CD4-positive, alpha-beta T cell treated with Interleukin-12 subunit alpha and Interleukin-12 subunit beta, for 1 hour (primary cell): ENCODE measurements at regions not wholly inside any gene's neighbourhood (a gene's known extent, or its start where the extent isn't known, plus 50 kb on each side); places are given as distances from the start of the nearest gene placed in this dataset.

ENCODE experiments used
- DNase-seq: peaks from one replicate; pipeline ENCODE4 v3.0.0-alpha.2; 2020

DNA sequence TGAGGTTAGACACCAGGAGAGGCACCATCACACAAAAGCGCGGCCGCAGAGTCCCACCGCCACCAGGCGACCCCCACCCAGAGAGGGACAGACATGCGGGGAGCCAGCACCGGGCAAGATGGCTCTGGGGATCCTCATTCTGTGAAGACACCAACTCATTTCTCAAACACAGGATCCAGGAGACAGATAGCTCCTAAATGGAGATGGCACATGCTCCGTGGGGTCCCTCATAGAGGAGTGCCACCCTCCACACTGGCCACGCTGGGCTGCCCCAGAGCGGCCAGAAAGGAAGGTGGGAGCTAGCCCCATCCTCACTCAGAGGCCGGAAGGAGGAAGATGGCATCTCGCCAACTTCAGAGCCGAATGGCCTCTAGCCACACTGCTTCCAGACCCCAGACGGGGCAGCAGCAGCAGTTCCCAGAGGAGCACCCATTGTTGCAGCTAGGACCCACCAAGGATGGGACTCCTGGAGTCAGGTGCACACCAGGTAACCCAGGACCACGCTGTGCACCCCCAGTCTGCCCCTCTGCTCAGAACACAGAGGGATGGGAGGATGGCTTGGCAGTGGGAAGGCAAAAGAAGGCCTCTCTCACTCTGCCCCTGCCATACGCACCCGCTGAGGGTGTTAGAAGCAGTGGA lies 78.6 kb downstream of the ZIC5 start:
- DNase-seq: no peak

DNA sequence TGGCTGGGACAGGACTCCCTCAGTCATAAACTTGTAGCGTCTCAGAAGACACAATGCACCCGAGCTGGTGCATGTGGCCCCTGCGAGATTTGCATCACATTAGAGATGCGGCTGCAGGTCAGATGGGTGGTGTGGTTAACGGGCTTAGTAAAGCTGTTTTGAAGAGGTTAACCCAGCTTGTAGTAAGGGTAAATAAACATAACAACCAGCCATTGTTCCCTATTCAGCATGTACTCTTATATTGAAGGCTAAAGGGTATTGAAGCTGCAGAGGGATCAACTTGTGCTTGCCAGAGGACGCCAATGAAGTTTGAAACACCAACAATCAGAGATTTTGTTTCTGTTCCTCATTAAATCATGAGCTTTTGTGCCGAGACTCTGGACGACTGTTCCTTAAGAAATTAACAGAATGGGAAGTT lies 79.4 kb downstream of the ZIC5 start:
- no peak for DNase-seq

DNA sequence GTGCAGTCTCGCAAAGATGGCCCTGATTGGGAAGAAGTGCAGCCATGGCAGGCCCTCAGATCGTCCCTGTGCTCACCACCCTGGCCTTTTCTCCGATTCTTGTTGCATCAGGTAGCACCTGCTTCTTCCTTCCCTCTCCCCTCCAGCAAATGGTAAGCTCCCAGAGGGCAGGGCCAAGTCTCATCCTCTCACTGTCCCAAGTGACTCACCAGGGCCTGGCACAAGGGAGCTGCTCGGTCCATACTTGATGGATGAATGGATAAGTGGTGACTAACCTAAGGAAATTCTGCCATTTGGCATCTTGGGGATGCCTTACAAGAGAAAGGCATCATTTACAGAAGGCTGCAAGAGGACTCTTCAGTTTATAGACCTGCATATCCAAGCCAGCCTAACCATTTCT lies 84.9 kb downstream of the ZIC5 start:
- DNase-seq: no peak

DNA sequence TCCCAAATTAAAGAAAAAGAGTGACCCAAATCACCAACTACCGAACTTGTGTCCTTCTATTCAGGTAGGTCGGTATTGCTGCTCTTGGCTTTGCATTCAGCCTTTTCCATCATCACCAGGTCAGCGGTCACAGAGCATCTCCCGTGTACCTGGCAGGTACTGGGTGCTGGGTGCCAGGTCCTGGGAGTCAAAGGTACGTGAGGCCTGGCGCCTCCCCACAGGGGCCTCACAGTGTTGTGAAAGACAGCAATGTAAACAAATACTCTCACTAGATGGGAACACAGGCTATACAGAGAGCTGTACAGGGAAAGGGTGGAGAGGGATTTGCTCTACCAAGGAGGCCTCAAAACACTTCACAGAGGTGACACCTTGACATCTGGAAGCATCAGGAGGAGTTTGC lies 86.7 kb downstream of the ZIC5 start:
- DNase-seq: no peak

DNA sequence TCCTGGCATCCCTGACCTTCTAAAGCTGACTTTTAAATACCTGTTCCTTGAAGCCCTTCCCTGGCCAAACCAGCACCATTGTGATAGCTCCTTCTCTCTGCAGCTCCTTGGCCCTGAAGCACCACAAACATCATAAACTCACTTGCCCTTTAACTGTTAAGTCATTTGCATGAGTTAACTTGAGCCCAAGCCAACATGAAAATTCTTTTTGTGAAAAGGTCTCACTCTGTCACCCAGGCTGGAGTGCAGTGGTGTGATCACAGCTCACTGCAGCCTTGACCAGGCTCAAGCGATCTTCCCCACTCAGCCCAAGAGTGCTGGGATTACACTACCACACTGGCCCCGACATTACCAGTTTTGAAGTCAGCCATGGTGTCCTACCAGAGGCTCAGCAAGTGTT lies 87.8 kb downstream of the ZIC5 start:
- DNase-seq: no peak

- DNase-seq: no peak
These were observed 92.5 kb downstream of the ZIC5 start for GRCh38 chr13:99878921-99879610.

DNA sequence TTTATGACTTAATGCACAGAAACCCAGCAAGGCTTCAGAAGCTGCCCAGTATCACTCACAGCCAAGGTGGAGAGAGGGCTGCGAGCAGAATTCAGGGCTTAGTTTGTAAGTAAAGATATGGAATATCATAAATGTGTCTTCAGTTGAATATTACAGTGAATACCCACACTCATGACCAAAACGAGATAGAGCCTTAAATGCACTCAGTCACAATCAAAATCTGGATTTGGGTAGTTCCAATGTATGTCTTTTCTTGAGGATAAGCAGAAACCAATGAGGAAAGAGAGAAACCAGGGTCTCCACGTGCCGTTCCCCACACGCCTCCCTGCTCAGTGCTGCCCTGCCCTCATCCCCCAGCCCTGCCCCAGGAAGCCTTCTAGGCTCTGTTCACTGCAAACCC lies 94.9 kb downstream of the ZIC5 start:
- DNase-seq: no peak

GRCh38 chr13:99875391-99875790 lies 96.2 kb downstream of the ZIC5 start:
- no peak for DNase-seq

DNA sequence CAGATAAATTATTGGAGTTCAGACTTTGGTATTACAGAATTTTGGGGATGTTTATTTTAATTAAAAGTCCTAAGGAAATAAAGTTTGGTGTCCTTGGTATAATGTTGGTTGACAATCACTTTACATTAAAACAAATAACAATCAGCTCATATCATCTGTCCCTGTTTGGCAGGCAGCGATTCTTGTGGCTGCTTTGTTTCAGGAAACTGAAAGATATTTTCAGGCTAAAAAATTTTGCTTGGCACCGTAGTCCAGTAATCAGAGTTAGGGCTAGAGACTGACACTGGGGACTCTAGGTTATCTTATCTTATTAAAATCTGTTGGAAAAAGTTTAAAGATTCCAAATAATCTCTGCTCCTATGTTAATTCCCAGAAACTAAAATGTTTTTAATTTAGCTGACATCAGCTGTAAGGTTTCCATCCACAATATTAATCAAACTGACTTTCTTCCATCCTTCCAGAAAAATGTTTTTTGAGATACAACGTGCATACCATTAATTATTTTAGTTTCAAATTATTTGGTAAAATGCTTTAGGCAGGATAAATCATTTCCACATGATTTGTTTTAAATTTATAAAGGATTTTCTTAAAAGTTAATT lies 97.6 kb downstream of the ZIC5 start:
- no peak for DNase-seq

DNA sequence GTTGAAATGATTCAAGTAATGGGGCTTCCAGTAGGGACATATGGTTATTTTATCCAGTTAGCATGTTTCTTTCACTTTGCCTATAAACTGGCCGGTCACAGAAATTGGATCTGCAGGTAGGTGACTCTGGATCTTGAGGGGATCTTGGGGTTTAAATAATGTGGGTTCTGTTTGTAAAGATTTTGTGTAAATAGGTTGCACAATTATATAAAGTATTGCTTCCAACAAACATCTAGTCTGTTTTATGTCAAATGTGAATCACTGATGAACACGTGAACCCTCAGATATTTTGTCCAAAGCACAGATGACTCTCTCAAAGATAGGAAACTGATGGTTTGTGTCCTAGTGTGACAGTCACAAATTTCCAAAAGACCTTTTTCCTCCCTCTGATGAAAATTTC lies 98.4 kb downstream of the ZIC5 start:
- DNase-seq: no peak

DNA sequence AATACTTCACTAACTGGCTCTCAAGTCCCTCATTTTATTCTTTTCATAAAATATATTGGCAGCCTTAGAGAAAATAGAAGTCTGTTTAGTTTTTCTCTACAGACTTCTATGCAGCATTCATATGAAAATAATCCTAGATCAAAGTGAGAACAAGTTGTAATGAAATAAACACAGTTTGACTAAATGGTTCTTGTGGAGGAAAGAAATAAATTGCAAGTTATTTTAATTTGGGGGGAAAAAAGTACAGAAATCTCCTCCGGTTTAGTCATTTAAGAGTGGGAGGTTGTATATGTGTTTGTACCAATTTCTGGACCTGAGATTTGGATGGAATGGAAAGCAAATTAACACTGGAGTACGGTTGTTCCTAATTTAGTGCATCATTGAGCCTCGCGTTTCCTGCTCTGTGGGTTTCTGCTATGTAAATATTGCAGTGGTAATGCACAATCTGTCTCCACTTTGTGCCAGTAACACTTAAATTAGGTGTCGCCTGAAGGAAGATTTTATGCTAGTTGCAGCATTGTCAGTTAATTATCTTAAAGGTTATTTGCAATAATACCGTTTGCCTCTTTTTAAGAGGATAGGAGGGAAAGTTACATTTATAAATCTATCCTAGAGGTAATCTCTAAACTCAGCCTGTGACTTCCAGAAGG lies 100.2 kb downstream of the ZIC5 start:
- DNase-seq: no peak

DNA sequence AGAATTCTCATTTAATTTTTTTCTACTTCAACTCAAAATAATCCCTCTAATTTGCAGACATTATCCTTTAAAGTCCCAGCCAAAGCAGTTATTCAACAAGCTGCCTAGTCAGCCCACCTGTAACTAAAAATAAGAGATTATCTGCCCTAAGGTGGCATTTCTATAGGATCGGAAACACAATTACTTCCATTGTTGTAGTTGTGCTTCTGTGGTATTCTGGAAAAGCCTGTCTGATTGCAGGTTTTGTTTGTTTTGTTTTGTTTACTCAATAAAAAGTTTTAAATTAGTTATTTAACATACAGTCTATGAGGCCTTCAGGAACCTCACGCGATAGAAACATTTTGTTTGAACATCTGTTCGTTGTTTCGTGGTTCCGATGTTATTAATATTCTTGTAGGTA lies 101.0 kb downstream of the ZIC5 start:
- DNase-seq: no peak

- DNase-seq: no peak
These were observed 101.7 kb downstream of the ZIC5 start for GRCh38 chr13:99869830-99870229.

GRCh38 chr13:99868767-99869166 lies 102.8 kb downstream of the ZIC5 start:
- DNase-seq: no peak

- DNase-seq: no peak
These were observed 103.9 kb downstream of the ZIC5 start for GRCh38 chr13:99867535-99868257.

- no peak for DNase-seq
These were observed 104.8 kb downstream of the ZIC5 start for GRCh38 chr13:99866781-99867180.

DNA sequence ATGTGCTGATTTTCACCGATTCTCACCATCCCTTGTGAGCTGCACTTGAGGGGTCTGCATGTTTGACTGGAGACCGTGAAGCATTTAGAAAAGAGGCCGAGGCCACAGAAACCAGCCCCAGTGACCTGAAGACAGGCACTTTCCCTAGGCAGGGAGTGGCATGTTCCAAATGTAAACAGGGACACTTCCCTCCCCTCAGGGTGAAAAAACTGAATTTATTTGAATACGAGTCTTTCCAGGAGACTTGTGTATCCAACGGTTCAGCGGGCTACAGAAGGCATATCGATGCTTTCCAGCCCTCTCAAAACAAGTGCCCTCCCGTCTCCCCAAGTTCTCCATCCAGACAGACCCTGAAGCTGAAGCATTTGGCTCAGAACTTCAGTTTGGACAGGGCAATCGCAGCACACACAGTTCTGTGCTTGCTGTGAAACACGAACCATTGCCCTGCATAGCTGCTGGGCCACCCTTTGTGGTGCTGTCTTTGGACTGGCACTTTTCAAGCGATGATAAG lies 106.1 kb downstream of the ZIC5 start:
- DNase-seq: no peak

DNA sequence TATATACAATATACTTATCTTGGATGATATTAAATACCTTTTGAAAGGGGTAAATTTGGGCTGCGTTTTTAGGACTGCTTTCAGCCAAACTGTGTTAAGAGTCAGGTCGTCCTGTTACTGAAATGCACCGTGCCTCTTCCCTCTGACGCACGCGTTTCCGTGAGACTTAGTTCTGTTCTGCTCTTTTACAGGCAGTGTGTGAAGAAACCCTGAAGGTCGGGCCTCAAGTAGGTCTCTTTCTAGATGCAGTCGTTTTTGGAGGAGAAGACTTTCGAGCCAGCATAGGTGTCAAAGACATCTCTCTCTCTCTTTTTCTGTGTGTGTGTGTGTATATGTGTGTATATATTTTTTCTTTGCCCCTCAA lies 107.0 kb downstream of the ZIC5 start:
- no peak for DNase-seq

DNA sequence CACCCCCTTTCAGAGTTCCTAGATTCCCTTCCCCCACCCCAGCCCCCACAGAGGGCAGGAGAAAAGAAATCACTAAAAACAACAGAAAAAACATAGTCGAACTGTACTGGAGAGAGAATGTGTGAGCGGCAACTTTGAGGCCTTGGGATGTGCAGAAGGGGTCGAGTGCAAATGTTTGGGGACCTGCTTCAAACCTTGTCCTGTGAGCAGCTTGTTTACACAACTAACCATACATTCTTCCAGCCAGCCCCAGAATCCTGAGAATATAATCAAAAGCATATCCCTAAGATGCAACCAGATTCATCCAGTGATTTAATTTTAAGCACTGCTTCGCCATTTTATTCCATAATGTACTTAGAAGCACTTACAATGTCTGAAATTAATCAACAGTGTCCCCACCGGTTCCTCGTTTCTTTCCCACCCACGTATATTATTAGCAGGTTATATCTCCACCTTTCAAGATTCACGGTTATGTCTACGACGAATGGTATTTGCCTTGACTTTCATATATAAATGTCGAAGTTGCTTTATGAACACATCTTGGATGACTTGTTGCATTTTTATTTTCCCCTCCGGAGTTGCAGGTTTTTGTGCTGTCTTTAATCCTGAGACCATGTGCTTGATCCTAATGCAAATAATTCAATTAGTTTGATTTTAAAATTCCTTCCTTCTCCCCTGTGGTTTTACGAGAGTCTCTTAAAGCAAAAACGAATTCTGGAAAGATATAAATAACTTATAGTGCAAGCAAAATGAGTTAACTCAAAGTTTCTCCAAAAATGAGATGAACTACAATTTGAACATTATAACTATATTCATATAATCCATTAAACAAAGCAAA lies 107.6 kb downstream of the ZIC5 start:
- no peak for DNase-seq

- no peak for DNase-seq
These were observed 109.3 kb downstream of the ZIC5 start for GRCh38 chr13:99862244-99862643.

- DNase-seq: no peak
These were observed 109.8 kb downstream of the ZIC5 start for GRCh38 chr13:99861771-99862170.

GRCh38 chr13:99860745-99861144 lies 110.8 kb downstream of the ZIC5 start:
- DNase-seq: no peak
